Gastrocnemius medialis (tissue), 4 donors: ENCODE measurements at regions not wholly inside any gene's neighbourhood (a gene's known extent, or its start where the extent isn't known, plus 50 kb on each side); places are given as distances from the start of the nearest gene placed in this dataset.
A peak's percentile ranks its signal among the peaks of the same experiment; 100 is the strongest.

ENCODE experiments used
- ATAC-seq, 2 donors: fragments of 150-250 bp; one replicate each; pipeline ENCODE4 v1.9.1; 2016
- DNase-seq, 2 donors: peaks; one replicate each; pipeline ENCODE4 v3.0.0-alpha.2; 2019
- H3K27ac ChIP-seq, 4 donors: fragments of 200-600 bp; sonication (generic); 1 replicate in 1 of 4; 2 replicates in 3 of 4; pipeline ENCODE4 v1.5.1; 2016 to 2018; ENCODE audit warnings: mild to moderate bottlenecking in 2 of 4, moderate library complexity in 1 of 4
- H3K27me3 ChIP-seq, 3 donors: fragments of 200-600 bp; sonication (generic) in 2 of 3; 1 replicate in 1 of 3; 2 replicates in 2 of 3; pipeline versions ENCODE4 v1.5.1 to v1.6.0; 2016 to 2019; ENCODE audit warnings: mild to moderate bottlenecking in 1 of 3, moderate library complexity in 1 of 3
- H3K36me3 ChIP-seq, 2 donors: fragments of 200-600 bp; sonication (generic) in 1 of 2; one replicate each; pipeline ENCODE4 v1.5.1; 2017 to 2018
- H3K4me1 ChIP-seq, 2 donors: fragments of 200-600 bp; sonication (generic) in 1 of 2; one replicate each; pipeline ENCODE4 v1.5.1; 2016 to 2017; ENCODE audit warnings: mild to moderate bottlenecking in 2 of 2
- H3K4me3 ChIP-seq, 4 donors: fragments of 200-600 bp; sonication (generic) in 3 of 4; 1 replicate in 1 of 4; 2 replicates in 3 of 4; pipeline ENCODE4 v1.5.1; 2016 to 2019; ENCODE audit warnings: mild to moderate bottlenecking in 2 of 4
- H3K9me3 ChIP-seq, 3 donors: fragments of 200-600 bp; sonication (generic) in 2 of 3; 1 replicate in 1 of 3; 2 replicates in 2 of 3; pipeline ENCODE4 v1.5.1; 2016 to 2019
- POLR2A ChIP-seq, 2 donors: fragments of 450-650 bp; IDR thresholded peaks; one replicate each; pipeline ENCODE4 v1.6.1; 2017; ENCODE audit warnings: antibody characterized with exemption in 2 of 2, mild to moderate bottlenecking in 2 of 2, moderate library complexity in 2 of 2
- in situ Hi-C, 4 donors: fragments of 200-750 bp; cut with MboI; loops; one replicate each; pipeline versions ENCODE4 v1.15.0 to v1.8.0; 2017; ENCODE audit warnings: low sequenced_read_pairs in 4 of 4
- intact Hi-C: fragments of 100-400 bp; cut with DNase I; formaldehyde crosslinking; loops from one replicate; pipeline ENCODE4 v1.15.1; 2023; ENCODE audit warnings: low total_unique reads
- TF ChIP-seq, protein P1 (sequence below), 5 experiments: fragments of 450-650 bp in 3 of 5; fragments of 200-600 bp in 2 of 5; sonication (generic) in 2 of 5; IDR thresholded peaks in 4 of 5; conservative IDR thresholded peaks in 1 of 5; 1 replicate in 4 of 5; 2 replicates in 1 of 5; pipeline ENCODE4 v1.5.1; 2016 to 2019; ENCODE audit warnings: antibody characterized with exemption in 5 of 5, mild to moderate bottlenecking in 3 of 5, moderate library complexity in 3 of 5

DNA sequence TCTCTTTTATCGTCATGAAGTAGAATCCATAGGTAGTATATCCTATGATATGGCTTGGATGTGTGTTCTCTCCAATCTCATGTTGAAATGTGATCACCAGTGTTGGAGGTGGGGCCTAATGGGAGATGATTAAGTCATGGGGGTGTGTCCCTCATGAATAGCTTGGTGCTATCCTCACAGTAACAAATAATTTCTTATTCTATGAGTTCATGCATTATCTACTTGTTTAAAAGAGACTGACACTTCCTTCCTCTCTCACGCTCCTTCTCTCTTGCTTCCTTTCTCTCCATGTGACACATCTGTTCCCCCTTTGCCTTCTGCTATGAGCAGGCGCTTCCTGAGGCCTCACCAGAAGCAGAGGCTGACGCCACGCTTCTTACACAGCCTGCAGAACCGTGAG lies 165.6 kb downstream of the MREG start:
- no peak overlapping the region for H3K27ac ChIP-seq
- ATAC-seq, result no peak
- intact Hi-C loops, result no loop called here
- in situ Hi-C loops, result no loop called here
- H3K9me3 ChIP-seq, result no peaks in the 10 kb centered on the region
- TF ChIP-seq, protein P1, sequence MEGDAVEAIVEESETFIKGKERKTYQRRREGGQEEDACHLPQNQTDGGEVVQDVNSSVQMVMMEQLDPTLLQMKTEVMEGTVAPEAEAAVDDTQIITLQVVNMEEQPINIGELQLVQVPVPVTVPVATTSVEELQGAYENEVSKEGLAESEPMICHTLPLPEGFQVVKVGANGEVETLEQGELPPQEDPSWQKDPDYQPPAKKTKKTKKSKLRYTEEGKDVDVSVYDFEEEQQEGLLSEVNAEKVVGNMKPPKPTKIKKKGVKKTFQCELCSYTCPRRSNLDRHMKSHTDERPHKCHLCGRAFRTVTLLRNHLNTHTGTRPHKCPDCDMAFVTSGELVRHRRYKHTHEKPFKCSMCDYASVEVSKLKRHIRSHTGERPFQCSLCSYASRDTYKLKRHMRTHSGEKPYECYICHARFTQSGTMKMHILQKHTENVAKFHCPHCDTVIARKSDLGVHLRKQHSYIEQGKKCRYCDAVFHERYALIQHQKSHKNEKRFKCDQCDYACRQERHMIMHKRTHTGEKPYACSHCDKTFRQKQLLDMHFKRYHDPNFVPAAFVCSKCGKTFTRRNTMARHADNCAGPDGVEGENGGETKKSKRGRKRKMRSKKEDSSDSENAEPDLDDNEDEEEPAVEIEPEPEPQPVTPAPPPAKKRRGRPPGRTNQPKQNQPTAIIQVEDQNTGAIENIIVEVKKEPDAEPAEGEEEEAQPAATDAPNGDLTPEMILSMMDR (IDR thresholded peaks at IDR 0.05 in 4 of 5, conservative IDR thresholded peaks at IDR 0.05 in 1 of 5), result no peak
- no peak for TF ChIP-seq POLR2A (IDR thresholded peaks at IDR 0.05)
- H3K4me1 ChIP-seq, result peaks cover 0 to 17% of the 10 kb centered on the region in 2 donors
- no peaks in the 10 kb centered on the region for H3K36me3 ChIP-seq
- H3K27me3 ChIP-seq, result no peaks in the 10 kb centered on the region
- H3K4me3 ChIP-seq, result no peak overlapping the region
- no peak for DNase-seq

DNA sequence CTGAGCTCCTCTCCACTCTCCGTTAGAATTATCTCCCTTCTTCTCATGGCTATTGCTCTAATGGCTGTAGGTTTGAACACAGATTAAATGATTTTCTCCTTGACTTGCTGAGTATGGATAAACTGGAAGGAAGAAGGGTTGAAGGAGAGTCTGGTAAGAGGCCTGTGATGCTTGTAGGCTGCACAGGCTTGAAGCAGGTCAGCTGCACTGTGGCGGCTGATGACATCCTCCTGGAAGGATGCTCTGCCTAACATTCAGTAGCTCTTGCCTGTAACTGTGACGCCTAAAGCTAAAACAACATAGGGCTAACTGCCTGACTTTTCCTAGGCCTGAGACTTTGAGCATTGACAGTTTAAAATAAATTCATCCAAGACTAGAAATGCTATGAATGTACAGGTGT lies 166.3 kb downstream of the MREG start:
- DNase-seq (no peak), ATAC-seq (no peak)
- no peak overlapping the region for H3K27ac ChIP-seq
- H3K27me3 ChIP-seq, result no peaks in the 10 kb centered on the region
- peaks cover 0 to 23% of the 10 kb centered on the region in 2 donors for H3K4me1 ChIP-seq
- in situ Hi-C loops (no loop called here), intact Hi-C loops (no loop called here)
- H3K36me3 ChIP-seq, result no peaks in the 10 kb centered on the region
- TF ChIP-seq, protein P1 (IDR thresholded peaks at IDR 0.05 in 4 of 5, conservative IDR thresholded peaks at IDR 0.05 in 1 of 5), result no peak
- TF ChIP-seq POLR2A (IDR thresholded peaks at IDR 0.05), result no peak
- H3K9me3 ChIP-seq, result no peaks in the 10 kb centered on the region
- no peak overlapping the region for H3K4me3 ChIP-seq

DNA sequence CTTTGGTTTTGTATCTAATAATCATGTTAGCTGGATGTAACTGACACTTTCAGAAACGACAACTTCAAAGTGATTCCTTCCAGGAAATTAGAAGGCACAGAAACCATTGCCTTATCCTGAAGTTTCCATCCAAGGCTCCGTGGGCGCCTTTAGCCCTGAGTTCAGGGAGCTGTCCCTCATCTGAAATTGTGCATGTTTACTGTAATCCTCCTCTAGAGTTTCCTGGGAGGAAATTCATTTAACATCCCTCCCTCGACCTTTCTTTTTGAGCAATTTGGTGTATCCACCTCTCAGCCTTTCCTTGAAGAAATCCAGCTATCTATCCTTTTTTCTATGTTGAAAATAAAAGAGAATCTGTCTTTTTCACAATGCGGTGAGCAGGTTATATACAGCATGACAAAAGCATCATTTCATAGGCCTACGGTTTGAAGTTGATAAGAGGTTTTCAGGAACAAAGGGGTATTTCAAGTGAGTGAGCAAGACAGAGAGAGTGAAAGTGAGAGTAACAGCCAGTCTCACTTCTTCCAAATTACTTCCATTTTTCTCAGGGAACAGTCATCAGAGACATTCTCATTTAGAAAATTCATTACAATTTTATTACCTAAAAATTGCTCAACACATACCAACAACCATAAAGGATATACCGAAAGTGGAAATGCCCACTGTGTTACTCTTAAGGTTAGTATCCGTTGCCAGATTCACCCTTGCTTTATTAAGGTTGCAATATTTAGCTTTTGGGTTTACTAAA lies 167.3 kb downstream of the MREG start:
- Histone ChIP-seq H3K27me3 (no peaks in the 10 kb centered on the region), H3K27ac (no peak overlapping the region), H3K4me3 (no peak overlapping the region), H3K36me3 (no peaks in the 10 kb centered on the region), H3K4me1 (peaks cover 0 to 26% of the 10 kb centered on the region in 2 donors), H3K9me3 (no peaks in the 10 kb centered on the region)
- TF ChIP-seq POLR2A (IDR thresholded peaks at IDR 0.05), result no peak
- TF ChIP-seq, protein P1 (IDR thresholded peaks at IDR 0.05 in 4 of 5, conservative IDR thresholded peaks at IDR 0.05 in 1 of 5), result no peak
- DNase-seq (no peak), ATAC-seq (no peak)
- in situ Hi-C loops, result no loop called here
- intact Hi-C loops, result no loop called here

DNA sequence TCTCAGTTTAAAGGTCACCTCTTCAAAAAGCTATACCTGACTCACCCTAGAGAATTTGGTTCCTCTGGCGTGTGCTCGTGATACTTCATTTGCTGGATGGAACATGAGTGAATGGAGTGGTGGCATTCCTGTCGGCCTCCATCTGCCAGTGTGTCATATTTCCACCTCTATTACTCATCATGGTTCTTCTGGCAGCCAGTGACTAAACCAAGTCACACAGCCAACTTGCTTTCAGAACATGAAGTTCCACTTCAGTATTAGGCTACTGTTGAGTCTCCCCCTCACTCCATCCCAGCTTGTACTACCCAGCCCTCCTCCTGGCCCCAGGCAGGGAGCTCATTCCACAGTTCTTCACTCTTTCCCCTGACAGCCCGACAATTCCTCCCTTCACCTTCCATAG lies 169.8 kb downstream of the MREG start:
- intact Hi-C loops (loop anchor here (2.0 kb wide), 1 partner anchor 57 kb away; no protein-coding TSS in a partner anchor), in situ Hi-C loops (no loop called here)
- DNase-seq (peak; percentile 68 to 77), ATAC-seq (peak; percentile 94 to 97)
- peak overlapping the region; percentile 45 to 72 (median 71) for H3K27ac ChIP-seq
- no peaks in the 10 kb centered on the region for H3K9me3 ChIP-seq
- peaks cover 0 to 41% of the 10 kb centered on the region in 2 donors for H3K4me1 ChIP-seq
- peak in 1 of 2 donors; percentile 21 for TF ChIP-seq POLR2A (IDR thresholded peaks at IDR 0.05)
- TF ChIP-seq, protein P1 (IDR thresholded peaks at IDR 0.05 in 4 of 5, conservative IDR thresholded peaks at IDR 0.05 in 1 of 5), result no peak
- no peaks in the 10 kb centered on the region for H3K36me3 ChIP-seq
- no peak overlapping the region for H3K4me3 ChIP-seq
- no peaks in the 10 kb centered on the region for H3K27me3 ChIP-seq
